SH-SY5Y (cell line): ENCODE measurements at regions not wholly inside any gene's neighbourhood (a gene's known extent, or its start where the extent isn't known, plus 50 kb on each side); places are given as distances from the start of the nearest gene placed in this dataset.

Source experiments
- GATA2 ChIP-seq: IDR thresholded peaks from 2 replicates; pipeline ENCODE4 v1.6.1; 2011; ENCODE audit warnings: mild to moderate bottlenecking, low read depth, low read length
- GATA3 ChIP-seq: IDR thresholded peaks from 2 replicates; pipeline ENCODE4 v1.6.1; 2011; ENCODE audit warnings: low read depth, mild to moderate bottlenecking, low read length, moderate library complexity

- TF ChIP-seq GATA2 (no peak), GATA3 (no peak)
Measured at GRCh38 chr4:135777361-135777760, 1575.8 kb upstream of the PABPC4L start.
